NT2/D1 (cell line): ENCODE measurements at regions not wholly inside any gene's neighbourhood (a gene's known extent, or its start where the extent isn't known, plus 50 kb on each side); places are given as distances from the start of the nearest gene placed in this dataset.

Source experiments
- DNase-seq: peaks from one replicate; pipeline ENCODE4 v3.0.0-alpha.2; 2011; ENCODE audit warnings: low read depth, low spot score
- H3K27me3 ChIP-seq: 2 replicates; pipeline ENCODE4 v1.6.0; 2011; ENCODE audit warnings: mild to moderate bottlenecking; ENCODE audit not compliant: insufficient read length, insufficient read depth
- H3K36me3 ChIP-seq: 2 replicates; pipeline ENCODE4 v1.6.1; 2011; ENCODE audit warnings: mild to moderate bottlenecking, low read length, mixed read lengths; ENCODE audit not compliant: insufficient read depth, insufficient read length
- H3K4me1 ChIP-seq: 2 replicates; pipeline ENCODE4 v1.5.1; 2011; ENCODE audit not compliant: insufficient read depth, insufficient read length
- H3K4me3 ChIP-seq: 2 replicates; pipeline ENCODE4 v1.5.1; 2011; ENCODE audit warnings: low read depth; ENCODE audit not compliant: insufficient read length
- H3K9ac ChIP-seq: 2 replicates; pipeline ENCODE4 v1.6.0; 2011; ENCODE audit warnings: low read depth; ENCODE audit not compliant: insufficient read length
- H3K9me3 ChIP-seq: 2 replicates; pipeline ENCODE4 v1.5.1; 2011; ENCODE audit warnings: mild to moderate bottlenecking, low read length; ENCODE audit not compliant: insufficient read depth
- SUZ12 ChIP-seq: IDR thresholded peaks from 2 replicates; pipeline ENCODE4 v1.6.1; 2011; ENCODE audit not compliant: insufficient read length, insufficient read depth; ENCODE audit errors: extremely low read depth
- YY1 ChIP-seq: IDR thresholded peaks from 2 replicates; pipeline ENCODE4 v1.6.1; 2011; ENCODE audit not compliant: insufficient read length, insufficient read depth
- ZNF274 ChIP-seq: IDR thresholded peaks from 2 replicates; pipeline ENCODE4 v1.6.1; 2011; ENCODE audit warnings: mild to moderate bottlenecking, low read depth, low read length

- no peak overlapping the region for H3K4me3 ChIP-seq
- H3K27me3 ChIP-seq: peaks cover 8% of the 10 kb centered on the region
- H3K9ac ChIP-seq: no peak overlapping the region
- no peak for TF ChIP-seq ZNF274
- TF ChIP-seq SUZ12: no peak
- TF ChIP-seq YY1: no peak
- no peaks in the 10 kb centered on the region for H3K9me3 ChIP-seq
- no peak for DNase-seq
- no peaks in the 10 kb centered on the region for H3K36me3 ChIP-seq
- H3K4me1 ChIP-seq: no peaks in the 10 kb centered on the region
Observed at GRCh38 chr22:49262167-49262566, 565.5 kb downstream of the BRD1 start.

- no peak overlapping the region for H3K4me3 ChIP-seq
- TF ChIP-seq YY1: no peak
- TF ChIP-seq SUZ12: no peak
- TF ChIP-seq ZNF274: no peak
- peaks cover 4% of the 10 kb centered on the region for H3K27me3 ChIP-seq
- H3K9me3 ChIP-seq: no peaks in the 10 kb centered on the region
- H3K4me1 ChIP-seq: no peaks in the 10 kb centered on the region
- no peak overlapping the region for H3K9ac ChIP-seq
- no peak for DNase-seq
- no peaks in the 10 kb centered on the region for H3K36me3 ChIP-seq
Observed at GRCh38 chr22:49261616-49262015, 566.1 kb downstream of the BRD1 start.

DNA sequence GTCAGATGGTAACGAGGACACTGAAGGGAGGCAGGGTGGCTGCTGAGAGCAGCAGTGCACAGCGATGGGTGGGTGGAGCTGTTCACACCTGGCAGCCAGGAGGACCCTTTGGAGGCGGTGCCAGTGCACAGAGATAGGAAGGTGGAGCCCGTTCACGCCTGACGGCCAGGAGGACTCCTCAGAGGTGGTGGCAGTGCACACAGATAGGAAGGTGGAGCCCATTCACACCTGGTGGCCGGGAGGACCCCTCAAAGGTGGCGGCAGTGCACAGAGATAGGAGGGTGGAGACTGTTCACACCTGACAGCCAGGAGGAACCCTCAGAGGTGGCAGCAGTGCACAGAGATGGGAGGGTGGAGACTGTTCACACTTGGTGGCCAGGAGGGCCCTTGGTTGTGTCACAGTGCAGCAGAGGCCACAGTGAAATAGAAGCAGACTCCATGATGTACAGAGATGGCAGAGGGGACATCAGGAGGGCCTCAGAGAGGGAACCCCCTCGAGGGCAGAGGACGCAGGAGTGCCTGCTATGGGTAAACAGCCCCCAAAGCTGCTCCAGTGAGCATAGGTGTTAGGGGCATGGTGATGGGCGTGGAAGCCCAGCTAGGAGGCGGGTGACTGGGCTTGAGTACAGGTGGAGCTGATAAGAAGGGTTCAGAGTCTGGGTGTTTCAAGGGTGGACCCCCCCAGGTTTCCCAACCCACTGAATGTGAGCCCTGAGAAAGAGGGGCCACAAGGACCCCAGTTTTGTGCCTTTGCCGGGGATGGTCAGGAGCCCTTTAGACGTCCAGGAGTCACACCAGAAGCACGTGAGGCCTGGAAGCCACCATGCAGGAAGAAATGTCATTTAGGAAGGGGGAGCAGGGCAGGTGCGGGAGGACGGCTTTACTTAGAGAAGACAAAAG, 566.7 kb downstream of the BRD1 start:
- Histone ChIP-seq H3K4me3 (no peak overlapping the region), H3K27me3 (no peaks in the 10 kb centered on the region), H3K4me1 (no peaks in the 10 kb centered on the region), H3K36me3 (no peaks in the 10 kb centered on the region), H3K9me3 (no peaks in the 10 kb centered on the region), H3K9ac (no peak overlapping the region)
- TF ChIP-seq YY1: no peak
- no peak for TF ChIP-seq SUZ12
- no peak for TF ChIP-seq ZNF274
- no peak for DNase-seq

- TF ChIP-seq YY1 (no peak), ZNF274 (no peak), SUZ12 (no peak)
- H3K9me3 ChIP-seq: no peaks in the 10 kb centered on the region
- H3K27me3 ChIP-seq: no peaks in the 10 kb centered on the region
- H3K36me3 ChIP-seq: no peaks in the 10 kb centered on the region
- DNase-seq: no peak
- no peaks in the 10 kb centered on the region for H3K4me1 ChIP-seq
- no peak overlapping the region for H3K9ac ChIP-seq
- no peak overlapping the region for H3K4me3 ChIP-seq
Observed at GRCh38 chr22:49259839-49260615, 567.6 kb downstream of the BRD1 start.

- no peak for TF ChIP-seq SUZ12
- no peak for TF ChIP-seq YY1
- no peak for TF ChIP-seq ZNF274
- Histone ChIP-seq H3K36me3 (no peaks in the 10 kb centered on the region), H3K9ac (no peak overlapping the region), H3K27me3 (no peaks in the 10 kb centered on the region), H3K4me3 (no peak overlapping the region), H3K9me3 (no peaks in the 10 kb centered on the region; the same call in 1 of the 2 replicates), H3K4me1 (no peaks in the 10 kb centered on the region)
- no peak for DNase-seq
Observed at GRCh38 chr22:49258107-49259010, 569.3 kb downstream of the BRD1 start.

- no peak overlapping the region for H3K9ac ChIP-seq
- no peaks in the 10 kb centered on the region; the same call in 1 of the 2 replicates for H3K9me3 ChIP-seq
- H3K4me3 ChIP-seq: no peak overlapping the region
- no peak for TF ChIP-seq YY1
- TF ChIP-seq ZNF274: no peak
- TF ChIP-seq SUZ12: no peak
- no peaks in the 10 kb centered on the region for H3K27me3 ChIP-seq
- no peaks in the 10 kb centered on the region for H3K4me1 ChIP-seq
- no peaks in the 10 kb centered on the region for H3K36me3 ChIP-seq
- no peak for DNase-seq
Observed at GRCh38 chr22:49257551-49257961, 570.1 kb downstream of the BRD1 start.
